HG02642 (cell line): ENCODE measurements at regions not wholly inside any gene's neighbourhood (a gene's known extent, or its start where the extent isn't known, plus 50 kb on each side); places are given as distances from the start of the nearest gene placed in this dataset.

Source experiments
- ATAC-seq: cut with Tn5 transposase; IDR thresholded peaks from one replicate; pipeline ENCODE4 v1.9.1; 2021; ENCODE audit warnings: mild to moderate bottlenecking; ENCODE audit not compliant: unreplicated experiment, poor library complexity

- no peak for ATAC-seq
These were observed 54.9 kb upstream of the NEK7 start for GRCh38 chr1:198101716-198102453.

GRCh38 chr1:198102454-198102827 lies 54.4 kb upstream of the NEK7 start:
- no peak for ATAC-seq

DNA sequence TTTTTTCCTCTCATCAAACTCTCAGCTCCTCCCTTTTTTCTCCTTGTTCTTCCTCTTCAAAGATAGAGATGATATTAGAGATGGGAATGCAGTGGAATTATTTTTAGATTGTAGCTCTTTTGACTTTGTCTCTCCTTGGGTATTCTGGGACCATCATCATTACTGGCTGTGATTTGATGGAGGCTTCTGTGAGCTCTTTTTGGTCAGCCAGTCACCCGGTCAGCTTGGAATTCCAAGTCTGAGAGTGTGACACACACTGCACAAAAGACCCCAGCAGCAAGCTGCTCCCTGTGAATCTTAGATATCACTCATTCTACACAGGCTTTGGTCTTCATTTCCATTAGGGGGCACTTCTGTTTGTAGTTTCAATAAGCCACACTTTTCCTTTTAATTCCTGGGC lies 51.6 kb upstream of the NEK7 start:
- ATAC-seq: no peak

- no peak for ATAC-seq
These were observed 50.8 kb upstream of the NEK7 start for GRCh38 chr1:198106011-198106410.
